Hepatocyte (in vitro differentiated cells): ENCODE measurements at regions not wholly inside any gene's neighbourhood (a gene's known extent, or its start where the extent isn't known, plus 50 kb on each side); places are given as distances from the start of the nearest gene placed in this dataset.

ENCODE experiments used
- DNase-seq: peaks from one replicate; pipeline ENCODE4 v3.0.0-alpha.2; 2016; ENCODE audit warnings: low spot score
- H2AFZ ChIP-seq: fragments of 200-600 bp; sonication (generic); 2 replicates; pipeline ENCODE4 v1.6.0; 2016; ENCODE audit warnings: antibody characterized with exemption, mild to moderate bottlenecking
- H3K27ac ChIP-seq: fragments of 200-600 bp; sonication (generic); 2 replicates; pipeline ENCODE4 v1.5.1; 2016; ENCODE audit warnings: mild to moderate bottlenecking
- H3K27me3 ChIP-seq: fragments of 200-600 bp; sonication (generic); 2 replicates; pipeline ENCODE4 v1.6.1; 2016
- H3K36me3 ChIP-seq: fragments of 200-600 bp; sonication (generic); replicated peaks from 2 replicates; pipeline ENCODE4 v1.5.1; 2016; ENCODE audit warnings: low read depth; ENCODE audit not compliant: insufficient read depth
- H3K4me1 ChIP-seq: fragments of 200-600 bp; sonication (generic); 2 replicates; pipeline ENCODE4 v1.5.1; 2016; ENCODE audit warnings: mild to moderate bottlenecking, moderate library complexity; ENCODE audit not compliant: insufficient read depth
- H3K4me2 ChIP-seq: fragments of 200-600 bp; sonication (generic); 2 replicates; pipeline ENCODE4 v1.6.0; 2016
- H3K4me3 ChIP-seq: fragments of 200-600 bp; sonication (generic); 2 replicates; pipeline ENCODE4 v1.5.1; 2016; ENCODE audit warnings: mild to moderate bottlenecking
- H3K79me2 ChIP-seq: fragments of 200-600 bp; sonication (generic); 2 replicates; pipeline ENCODE4 v1.6.0; 2017; ENCODE audit warnings: mild to moderate bottlenecking
- H3K9me2 ChIP-seq: fragments of 200-600 bp; sonication (generic); replicated peaks from 2 replicates; pipeline ENCODE4 v1.6.0; 2017; ENCODE audit warnings: mild to moderate bottlenecking; ENCODE audit not compliant: insufficient read depth
- H3K9me3 ChIP-seq: fragments of 200-600 bp; sonication (generic); 2 replicates; pipeline ENCODE4 v1.5.1; 2016; ENCODE audit warnings: low read depth, mild to moderate bottlenecking
- H4K20me1 ChIP-seq: fragments of 200-600 bp; sonication (generic); 2 replicates; pipeline ENCODE4 v1.6.0; 2016; ENCODE audit warnings: mild to moderate bottlenecking; ENCODE audit not compliant: insufficient read depth, poor library complexity, severe bottlenecking
- CTCF ChIP-seq: fragments of 200-600 bp; sonication (generic); IDR thresholded peaks from 2 replicates; pipeline ENCODE4 v1.5.1; 2016; ENCODE audit warnings: antibody characterized with exemption, mild to moderate bottlenecking; ENCODE audit not compliant: poor library complexity
- EZH2 ChIP-seq: fragments of 200-600 bp; sonication (generic); IDR thresholded peaks from 2 replicates; pipeline ENCODE4 v1.6.1; 2016; ENCODE audit warnings: antibody characterized with exemption, mild to moderate bottlenecking, borderline replicate concordance
- EZH2phosphoT487 ChIP-seq: fragments of 200-600 bp; sonication (generic); IDR thresholded peaks from one replicate; pipeline ENCODE4 v1.6.1; 2018; ENCODE audit warnings: antibody characterized with exemption, mild to moderate bottlenecking, low read depth, moderate library complexity; ENCODE audit not compliant: unreplicated experiment, severe bottlenecking
- WGBS: methylation state at CpG from one replicate; pipeline ENCODE4 v1.1.6; 2016; ENCODE audit warnings: low lambda C conversion rate; ENCODE audit errors: missing lambda C conversion rate; 5-methylcytosine and 5-hydroxymethylcytosine counted together

- no peak overlapping the region for H3K27ac ChIP-seq
- no peaks in the 10 kb centered on the region for H3K9me2 ChIP-seq
- H4K20me1 ChIP-seq = no peaks in the 10 kb centered on the region
- H3K4me3 ChIP-seq = no peak overlapping the region
- WGBS = 90% methylated on average over 4 of the region's 4 CpGs
- H3K4me1 ChIP-seq = no peaks in the 10 kb centered on the region
- H3K36me3 ChIP-seq = no peaks in the 10 kb centered on the region
- H3K9me3 ChIP-seq = no peaks in the 10 kb centered on the region
- no peak overlapping the region for H2AFZ ChIP-seq
- no peak overlapping the region for H3K4me2 ChIP-seq
- no peak for DNase-seq
- H3K27me3 ChIP-seq = no peaks in the 10 kb centered on the region
- no peak for TF ChIP-seq EZH2phosphoT487
- TF ChIP-seq CTCF = no peak
- TF ChIP-seq EZH2 = no peak
- H3K79me2 ChIP-seq = no peaks in the 10 kb centered on the region
These were observed 655.0 kb upstream of the HS3ST5 start for GRCh38 chr6:114997813-114998292.

- Histone ChIP-seq H2AFZ (no peak overlapping the region), H3K4me1 (no peaks in the 10 kb centered on the region), H4K20me1 (no peaks in the 10 kb centered on the region), H3K4me3 (no peak overlapping the region), H3K27ac (no peak overlapping the region), H3K36me3 (no peaks in the 10 kb centered on the region), H3K9me3 (no peaks in the 10 kb centered on the region), H3K4me2 (no peak overlapping the region), H3K27me3 (no peaks in the 10 kb centered on the region), H3K79me2 (no peaks in the 10 kb centered on the region), H3K9me2 (no peaks in the 10 kb centered on the region)
- TF ChIP-seq EZH2phosphoT487 = no peak
- TF ChIP-seq CTCF = no peak
- no peak for TF ChIP-seq EZH2
- DNase-seq = no peak
These were observed 652.7 kb upstream of the HS3ST5 start for GRCh38 chr6:114995526-114995925.

- no peak overlapping the region for H3K4me3 ChIP-seq
- no peak overlapping the region for H3K27ac ChIP-seq
- no peaks in the 10 kb centered on the region for H3K27me3 ChIP-seq
- H3K4me2 ChIP-seq = no peak overlapping the region
- H3K4me1 ChIP-seq = no peaks in the 10 kb centered on the region
- TF ChIP-seq EZH2phosphoT487 = no peak
- no peak for TF ChIP-seq EZH2
- TF ChIP-seq CTCF = no peak
- no peaks in the 10 kb centered on the region for H4K20me1 ChIP-seq
- no peaks in the 10 kb centered on the region for H3K9me2 ChIP-seq
- no peaks in the 10 kb centered on the region for H3K36me3 ChIP-seq
- H3K9me3 ChIP-seq = no peaks in the 10 kb centered on the region
- H2AFZ ChIP-seq = no peak overlapping the region
- no peaks in the 10 kb centered on the region for H3K79me2 ChIP-seq
- no peak for DNase-seq
- WGBS = 94% methylated on average over 5 of the region's 5 CpGs
These were observed 646.6 kb upstream of the HS3ST5 start for GRCh38 chr6:114989279-114989964.

- 85% methylated on average over 2 of the region's 2 CpGs for WGBS
- H3K36me3 ChIP-seq = no peaks in the 10 kb centered on the region
- TF ChIP-seq CTCF = no peak
- no peak for TF ChIP-seq EZH2phosphoT487
- no peak for TF ChIP-seq EZH2
- H3K79me2 ChIP-seq = no peaks in the 10 kb centered on the region
- H3K4me1 ChIP-seq = no peaks in the 10 kb centered on the region
- H3K9me3 ChIP-seq = no peaks in the 10 kb centered on the region
- H4K20me1 ChIP-seq = no peaks in the 10 kb centered on the region
- no peaks in the 10 kb centered on the region for H3K27me3 ChIP-seq
- no peak overlapping the region for H3K4me2 ChIP-seq
- H3K9me2 ChIP-seq = no peaks in the 10 kb centered on the region
- no peak overlapping the region for H3K27ac ChIP-seq
- no peak overlapping the region for H3K4me3 ChIP-seq
- H2AFZ ChIP-seq = no peak overlapping the region
- DNase-seq = no peak
These were observed 644.5 kb upstream of the HS3ST5 start for GRCh38 chr6:114987281-114987680.
